HG02973 (cell line): ENCODE measurements at regions not wholly inside any gene's neighbourhood (a gene's known extent, or its start where the extent isn't known, plus 50 kb on each side); places are given as distances from the start of the nearest gene placed in this dataset.
"Not testable (repeated sequence)": the region's sequence is repeated elsewhere in the genome, so short reads cannot be mapped to it uniquely, and the experiment has no call there.

Experiments used
- ATAC-seq: cut with Tn5 transposase; IDR thresholded peaks from one replicate; pipeline ENCODE4 v1.9.1; 2021; ENCODE audit warnings: moderate library complexity; ENCODE audit not compliant: unreplicated experiment

DNA sequence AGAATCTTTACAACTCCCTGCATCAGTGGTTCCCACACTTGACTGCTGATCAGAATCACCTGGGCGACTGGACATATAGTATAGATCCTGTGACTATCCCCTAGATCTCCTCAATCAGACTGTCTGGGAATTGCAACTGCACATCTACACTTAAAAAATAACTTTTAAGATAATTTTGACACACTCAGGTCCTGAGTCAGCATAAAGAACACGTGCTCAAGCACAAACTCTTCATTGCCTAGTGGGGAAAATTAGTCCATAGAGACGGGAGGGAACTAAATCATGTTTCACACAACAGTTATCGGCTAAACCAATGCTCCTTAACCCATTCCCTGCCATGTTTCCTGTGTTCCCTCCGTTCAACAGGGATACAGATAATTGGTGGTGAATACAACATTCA lies 243.5 kb upstream of the FGF13 start:
- ATAC-seq: no peak

DNA sequence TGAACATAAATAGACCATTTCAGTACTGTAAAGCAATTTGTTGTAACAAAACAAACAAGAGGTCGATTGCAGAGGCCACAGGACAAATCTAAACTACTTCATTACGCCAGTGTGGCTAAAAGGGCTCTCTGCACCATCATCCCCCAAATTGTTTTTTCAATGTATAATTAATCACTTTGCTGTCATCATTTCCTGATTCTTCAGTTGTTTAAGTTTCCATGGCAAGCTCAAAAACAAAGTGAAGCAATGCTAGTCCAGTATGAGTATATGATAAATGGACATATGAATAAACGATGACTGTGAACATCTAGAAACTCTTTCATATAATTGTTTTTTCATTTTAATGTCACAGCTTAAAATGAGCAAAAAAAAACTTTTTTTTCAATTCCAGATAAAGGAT lies 235.4 kb upstream of the FGF13 start:
- ATAC-seq: no peak

DNA sequence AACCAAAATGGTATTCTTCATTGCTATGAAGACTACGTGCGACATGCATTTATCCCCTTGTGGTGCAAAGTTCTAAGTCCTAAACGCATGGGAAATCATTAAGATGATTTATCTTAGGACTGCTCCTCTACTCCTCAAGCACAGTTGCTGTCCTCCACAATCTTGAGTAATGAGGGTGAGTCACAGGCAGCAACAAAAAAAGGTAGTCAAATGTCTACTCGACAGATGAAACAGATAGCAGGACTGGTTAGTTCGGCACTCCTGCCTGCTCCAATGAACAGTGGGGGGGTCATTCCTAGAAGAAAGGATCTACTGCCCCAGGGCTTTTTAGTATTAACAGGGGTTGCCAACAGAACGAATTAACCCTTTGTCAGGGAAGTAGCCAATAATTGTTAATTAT lies 233.7 kb upstream of the FGF13 start:
- no peak for ATAC-seq

DNA sequence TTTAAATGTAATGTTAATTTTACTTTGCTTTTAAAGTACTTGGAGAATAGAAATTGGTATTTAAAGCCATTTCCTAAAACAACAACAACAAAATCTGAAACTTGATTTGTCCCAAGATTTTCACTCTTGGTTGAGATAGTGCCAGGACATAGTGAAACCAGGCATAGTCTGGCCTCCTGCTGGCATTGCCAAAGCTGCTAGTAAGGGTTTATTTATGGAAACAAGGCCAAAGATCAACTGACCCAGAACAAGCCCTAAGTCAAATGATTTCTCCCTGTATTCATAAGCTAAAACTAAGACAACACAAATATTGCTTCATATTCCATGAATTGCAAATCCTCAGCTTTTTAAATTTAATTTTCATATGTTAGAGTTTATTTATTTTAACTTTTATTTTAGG lies 227.5 kb upstream of the FGF13 start:
- no peak for ATAC-seq

DNA sequence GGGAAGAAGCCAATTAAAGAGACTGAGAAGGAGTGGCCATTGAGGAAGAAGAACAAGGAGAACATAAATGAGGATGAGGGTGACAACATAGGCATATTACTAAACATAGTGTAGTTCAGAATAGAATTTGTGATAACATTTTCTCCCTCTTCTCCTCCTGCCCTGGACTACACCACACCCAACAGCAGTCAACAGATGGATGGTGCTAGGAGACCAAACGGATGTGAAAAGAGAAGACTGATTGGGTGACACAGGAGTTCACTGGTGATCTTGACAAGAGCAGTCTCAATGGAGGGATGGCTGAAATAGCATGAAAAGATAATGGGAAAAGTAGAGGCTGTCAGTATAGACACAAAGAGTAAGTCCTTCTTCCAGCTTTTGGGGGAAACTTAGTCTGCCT lies 226.5 kb upstream of the FGF13 start:
- ATAC-seq: no peak

DNA sequence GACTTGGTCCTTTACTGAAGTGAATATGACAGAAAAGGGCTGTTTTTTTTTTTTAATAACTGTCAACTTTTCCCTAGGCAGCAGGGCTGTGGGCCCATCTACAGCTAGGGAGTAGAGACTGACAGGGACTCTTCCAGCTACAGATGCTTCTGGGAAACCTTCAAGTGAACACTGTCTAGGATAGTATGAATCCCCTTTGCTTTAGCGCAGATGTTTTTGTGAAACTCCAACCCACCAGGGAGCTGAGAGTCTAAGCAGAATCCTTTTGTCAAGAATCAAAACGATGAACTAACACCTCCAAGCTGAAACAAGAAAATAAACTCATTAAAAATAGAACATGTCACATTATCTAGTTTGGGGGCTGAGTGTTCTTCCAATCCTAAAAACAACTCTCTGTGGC lies 219.7 kb upstream of the FGF13 start:
- ATAC-seq: no peak

DNA sequence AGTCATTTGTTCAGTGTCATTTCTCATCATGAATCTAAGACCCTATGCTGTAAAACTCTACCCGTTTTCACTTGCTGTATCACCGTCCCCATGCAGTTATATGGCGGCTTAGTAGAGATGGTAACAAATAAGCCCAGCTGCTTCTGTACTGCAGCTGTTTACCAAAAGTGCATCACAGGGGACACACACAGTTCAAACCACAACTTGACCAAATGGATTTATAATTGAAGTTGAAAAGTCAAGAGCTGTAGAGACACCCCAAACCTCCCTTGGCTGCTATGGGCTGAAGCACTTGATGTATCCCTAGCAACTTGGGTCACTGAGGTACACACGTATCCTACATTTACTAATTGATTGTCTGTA lies 219.0 kb upstream of the FGF13 start:
- ATAC-seq: no peak

DNA sequence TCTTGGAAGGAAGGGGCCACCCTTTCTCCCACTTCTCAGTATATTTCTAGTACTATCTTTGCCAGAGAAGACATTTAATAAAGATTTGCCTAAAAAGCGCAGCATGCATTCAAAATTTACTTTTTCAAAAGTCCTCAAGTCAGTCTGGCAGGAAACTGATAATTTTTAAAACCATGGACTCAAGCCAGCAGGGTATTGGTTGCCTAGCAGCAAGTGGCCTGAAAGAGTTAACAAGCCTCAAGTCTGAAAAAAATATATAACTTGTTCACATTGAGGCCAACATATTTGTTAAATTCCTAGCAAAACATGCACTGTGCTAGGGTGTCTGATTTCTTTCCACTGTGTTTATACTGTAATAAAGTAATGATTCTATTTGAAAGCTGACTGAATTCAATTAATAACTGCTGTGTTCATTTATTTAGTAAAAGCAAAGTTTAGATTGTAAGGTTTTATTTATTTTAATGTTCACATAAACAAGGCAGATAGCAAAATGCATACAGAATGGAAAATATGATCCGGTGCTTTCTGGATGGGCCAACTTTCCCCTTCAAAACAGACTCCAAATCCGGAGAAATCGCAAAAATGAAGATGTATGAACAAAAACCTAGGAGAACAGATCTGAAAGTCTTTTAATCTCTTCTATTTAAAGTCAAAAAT lies 218.5 kb upstream of the FGF13 start:
- ATAC-seq: no peak

DNA sequence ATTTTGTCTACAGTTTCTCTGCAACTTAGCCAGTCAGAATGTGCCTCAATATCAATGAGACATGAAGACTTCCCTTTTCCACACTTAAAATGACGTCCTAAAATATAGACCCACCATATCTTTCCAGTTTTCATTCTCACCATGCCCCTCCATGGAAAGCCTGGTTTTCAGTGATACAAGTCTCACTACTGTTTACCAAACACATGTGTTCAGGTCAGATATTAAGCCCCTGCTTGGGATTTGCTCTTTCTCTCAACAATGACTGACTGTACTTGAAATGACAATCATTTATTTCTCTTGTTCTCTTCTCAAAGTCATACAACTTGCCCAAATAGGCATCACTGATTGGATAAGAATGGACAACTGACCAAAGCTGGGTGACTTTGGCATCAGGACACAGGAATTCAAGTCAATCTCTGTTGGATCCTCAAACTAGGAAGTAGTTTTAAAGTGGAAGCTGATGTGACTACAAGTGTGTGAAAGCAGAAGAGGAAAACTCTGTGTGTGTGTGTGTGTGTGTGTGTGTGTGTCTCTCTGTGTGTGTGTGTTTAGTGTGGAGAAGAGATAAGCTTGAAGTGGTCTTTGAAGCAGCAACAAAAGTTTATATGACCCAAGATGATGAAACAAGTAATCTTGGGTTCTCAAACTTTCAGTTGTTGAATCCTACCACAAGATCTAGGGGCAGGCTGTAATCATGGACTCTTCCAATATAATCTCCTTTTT lies 217.4 kb upstream of the FGF13 start:
- no peak for ATAC-seq

DNA sequence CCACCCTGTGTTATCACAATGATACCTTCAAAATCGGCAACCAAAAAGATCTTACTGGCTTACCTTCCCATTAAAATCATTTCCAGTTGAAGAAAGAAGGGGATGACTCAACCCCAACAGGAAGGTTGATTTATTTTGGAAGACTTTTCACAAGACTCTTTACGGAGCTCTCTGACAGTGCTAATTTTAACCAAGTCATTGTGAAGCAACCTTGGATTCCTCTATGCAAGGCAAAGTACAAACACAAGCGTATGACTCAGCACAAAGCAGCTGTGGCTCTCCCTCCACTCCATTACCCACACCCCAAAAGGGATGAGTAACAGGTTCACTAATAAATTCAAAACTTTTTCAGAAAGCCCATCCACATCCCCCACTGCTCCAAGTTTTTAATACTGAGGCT lies 213.8 kb upstream of the FGF13 start:
- no peak for ATAC-seq

DNA sequence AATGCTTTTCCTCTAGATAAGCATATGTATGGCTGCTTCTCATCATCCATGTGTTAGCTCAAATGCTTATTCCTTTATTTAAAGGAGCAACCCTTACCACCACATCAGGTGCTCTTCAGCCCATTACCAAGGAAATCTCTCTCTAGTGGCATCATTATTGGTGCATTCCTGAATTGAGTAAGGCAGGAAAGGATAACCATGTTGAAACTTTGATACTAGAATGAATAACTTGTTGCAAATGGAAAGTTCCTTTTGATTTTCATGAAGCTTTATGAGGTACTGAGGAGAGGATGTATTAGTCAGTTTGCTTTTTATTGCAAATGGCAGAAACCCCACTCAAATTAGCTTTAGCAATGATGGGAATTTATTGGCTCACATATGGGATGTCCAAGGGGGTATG lies 212.3 kb upstream of the FGF13 start:
- ATAC-seq: no peak

DNA sequence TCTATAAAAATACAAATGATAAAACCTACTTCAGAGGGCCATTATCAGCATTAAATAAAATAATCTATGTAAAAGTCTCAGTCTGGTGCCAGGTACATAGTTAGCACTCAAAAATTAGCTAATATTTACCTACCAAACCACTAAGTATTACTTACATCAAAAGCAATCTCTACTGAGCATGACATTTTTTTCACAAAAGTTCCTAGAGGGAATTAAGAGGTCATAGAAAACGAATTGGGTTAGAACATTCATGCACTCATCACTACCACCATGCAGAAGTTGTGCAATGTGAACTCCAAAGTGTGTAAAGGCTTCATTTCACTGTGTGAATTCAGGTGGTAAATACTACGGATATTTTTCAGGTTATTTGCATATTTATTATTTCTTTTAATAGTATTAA lies 209.5 kb upstream of the FGF13 start:
- no peak for ATAC-seq

DNA sequence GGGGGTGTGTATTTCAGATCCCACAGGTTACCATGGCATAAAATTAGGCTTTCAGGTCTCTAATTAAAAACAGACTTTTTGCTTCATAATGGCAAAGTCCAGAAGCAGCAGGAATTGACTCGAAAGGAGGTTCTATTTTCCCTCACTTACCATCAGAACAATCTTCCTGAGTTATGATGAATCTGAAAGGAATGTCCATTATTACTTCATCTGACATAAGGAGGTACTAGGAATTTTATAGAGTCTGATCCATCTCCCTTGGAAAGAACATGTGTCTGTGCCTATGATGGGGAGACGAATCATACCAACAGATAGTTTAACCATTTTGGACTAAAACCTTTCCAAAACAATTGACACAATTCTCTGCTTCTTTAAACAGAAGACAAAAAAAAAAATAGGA lies 206.3 kb upstream of the FGF13 start:
- no peak for ATAC-seq

DNA sequence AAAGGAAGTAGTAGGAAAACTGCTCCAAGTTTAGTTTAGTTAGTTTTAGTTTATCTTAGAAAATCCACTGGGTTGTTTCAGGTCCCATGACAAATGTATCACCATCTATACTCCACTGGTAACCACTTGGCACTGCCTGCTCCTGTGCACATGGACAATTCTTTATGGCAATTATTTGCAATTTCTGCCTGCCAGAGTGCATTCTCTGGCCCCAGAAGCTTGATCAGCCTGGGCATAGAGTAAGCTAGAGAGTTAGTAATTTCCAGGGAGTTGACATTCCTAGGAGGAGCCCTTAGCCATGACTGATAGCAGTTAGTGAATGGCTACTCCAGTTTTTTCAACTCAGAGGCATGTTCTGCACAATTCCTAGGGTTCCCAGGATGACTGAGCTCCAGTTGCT lies 203.2 kb upstream of the FGF13 start:
- ATAC-seq: no peak

DNA sequence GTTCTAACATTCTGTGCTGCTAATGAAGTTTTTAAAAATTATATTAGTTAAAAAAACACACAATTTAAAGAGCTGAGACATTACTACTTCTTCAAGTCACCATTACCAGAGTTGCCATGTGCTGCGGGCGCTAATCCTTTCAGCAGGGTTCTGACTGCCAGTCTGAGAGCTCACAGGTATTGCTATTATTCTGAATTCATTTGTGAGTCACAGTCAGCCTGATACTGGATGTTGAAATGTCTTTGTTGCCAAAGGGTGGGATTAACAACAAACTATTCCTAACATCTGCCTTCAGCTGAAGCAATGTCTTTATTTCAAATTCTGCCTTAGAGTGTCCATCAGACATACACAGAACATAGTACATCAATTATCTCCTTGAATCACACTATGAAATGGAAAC lies 197.1 kb upstream of the FGF13 start:
- no peak for ATAC-seq

DNA sequence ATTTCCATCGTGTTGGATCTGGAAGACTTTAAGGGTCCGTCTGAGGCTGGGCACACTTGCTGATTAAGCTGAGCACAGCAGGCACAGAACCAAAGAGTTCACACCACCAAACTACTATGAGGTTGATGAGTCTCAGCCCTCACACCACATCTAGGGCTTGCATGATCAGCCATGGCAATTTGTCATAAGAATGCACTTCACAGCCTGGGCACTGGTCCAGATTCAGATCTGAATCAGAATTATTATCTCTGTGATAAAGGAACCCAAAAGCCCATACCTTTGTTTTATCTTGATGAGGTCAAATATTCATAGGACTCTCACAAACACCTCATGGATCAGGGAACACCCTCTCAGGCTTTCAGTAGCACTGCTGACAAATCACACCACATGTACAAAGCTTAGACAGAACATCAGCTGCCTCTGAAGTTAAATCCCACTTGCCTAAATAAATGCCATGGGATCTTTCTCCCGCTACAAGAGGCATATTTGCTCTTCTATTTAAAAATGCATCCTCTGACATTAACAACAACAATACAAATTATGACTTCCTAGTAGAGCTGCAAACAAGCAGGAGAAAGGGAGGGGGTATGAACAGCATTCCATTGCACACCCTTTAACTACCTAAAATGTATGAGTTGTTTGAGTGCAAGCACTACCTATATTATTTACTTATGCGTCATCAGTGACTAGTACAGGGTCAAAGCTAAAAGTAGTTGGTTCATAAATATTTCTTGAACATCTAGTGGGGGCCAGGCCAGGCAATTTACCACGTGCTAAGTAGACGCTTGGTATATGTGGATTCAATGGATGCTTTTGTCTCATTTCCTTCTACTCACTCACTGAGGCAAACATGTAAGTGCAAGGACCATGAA lies 186.3 kb upstream of the FGF13 start:
- ATAC-seq: no peak

DNA sequence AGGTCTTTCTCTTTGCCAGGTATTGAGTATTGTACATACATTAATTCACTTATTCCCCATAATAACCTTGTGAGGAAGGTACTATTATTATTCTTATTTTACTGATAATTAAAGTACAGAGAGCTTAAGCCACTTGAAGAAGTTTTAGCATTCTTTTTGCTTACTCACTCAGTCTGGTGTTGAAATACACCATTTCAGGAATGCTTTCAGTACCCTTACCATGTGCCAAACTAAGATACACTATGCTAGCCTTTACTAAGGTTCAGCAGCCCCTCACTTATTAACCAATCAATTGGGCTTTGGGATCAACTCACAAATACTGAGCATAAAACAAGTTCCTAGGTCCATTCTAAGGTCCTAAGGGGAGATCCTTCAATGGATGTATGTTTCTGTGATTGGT lies 179.0 kb upstream of the FGF13 start:
- ATAC-seq: no peak

DNA sequence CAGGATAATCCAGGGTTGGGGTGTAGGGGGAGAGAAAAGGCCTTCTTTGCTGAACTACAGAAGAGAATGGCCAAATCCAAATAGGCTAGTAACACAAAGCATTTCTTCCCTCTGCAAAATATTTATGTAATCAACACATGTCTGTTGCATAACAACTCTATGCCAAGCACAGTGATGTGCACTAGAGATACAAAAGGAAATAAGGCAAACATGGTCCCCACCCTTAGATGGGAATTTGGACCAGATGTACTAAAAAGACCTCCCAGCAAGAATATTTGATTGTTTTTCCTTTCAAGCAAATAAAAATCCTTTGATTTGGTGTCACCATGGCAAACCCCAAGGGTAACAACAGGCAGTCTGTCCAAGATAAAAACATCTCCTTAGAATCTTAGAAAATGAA lies 177.6 kb upstream of the FGF13 start:
- ATAC-seq: no peak

DNA sequence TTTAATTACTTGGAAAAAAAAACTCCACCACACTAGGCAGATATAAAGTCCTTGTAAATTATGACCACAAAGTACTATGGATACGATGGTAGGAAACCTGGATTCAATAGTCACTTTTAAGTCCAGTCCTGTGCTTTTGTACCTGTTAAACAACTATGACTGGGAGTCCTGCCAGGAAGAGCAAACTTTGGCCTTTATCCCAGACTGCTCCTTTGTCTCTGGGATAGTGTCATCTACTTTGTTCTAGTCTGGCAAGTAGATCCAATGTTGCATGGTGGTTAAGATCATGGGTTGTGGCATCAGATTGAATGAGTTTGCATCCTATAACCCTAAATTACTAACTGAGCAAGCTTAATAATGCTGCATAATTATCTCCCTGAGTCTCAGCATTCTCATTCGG lies 175.3 kb upstream of the FGF13 start:
- no peak for ATAC-seq

DNA sequence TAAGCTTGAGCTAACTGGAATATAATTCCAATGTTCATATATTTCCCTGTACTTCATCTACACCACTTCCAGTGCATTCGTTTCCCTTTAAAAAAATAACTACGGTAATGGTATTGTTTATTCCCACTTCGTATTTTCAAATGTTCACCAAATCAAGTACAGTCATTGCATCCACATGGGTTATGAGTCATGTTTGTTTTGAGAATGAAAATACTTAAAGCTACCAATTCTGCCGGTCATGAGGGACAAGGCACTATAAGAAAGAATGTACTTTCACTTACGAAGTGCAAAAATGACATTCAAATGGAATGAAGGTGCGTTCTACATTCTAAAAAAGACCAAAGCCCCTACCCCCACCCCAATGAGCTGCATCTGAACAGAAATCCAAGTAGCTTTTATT lies 174.4 kb upstream of the FGF13 start:
- no peak for ATAC-seq

DNA sequence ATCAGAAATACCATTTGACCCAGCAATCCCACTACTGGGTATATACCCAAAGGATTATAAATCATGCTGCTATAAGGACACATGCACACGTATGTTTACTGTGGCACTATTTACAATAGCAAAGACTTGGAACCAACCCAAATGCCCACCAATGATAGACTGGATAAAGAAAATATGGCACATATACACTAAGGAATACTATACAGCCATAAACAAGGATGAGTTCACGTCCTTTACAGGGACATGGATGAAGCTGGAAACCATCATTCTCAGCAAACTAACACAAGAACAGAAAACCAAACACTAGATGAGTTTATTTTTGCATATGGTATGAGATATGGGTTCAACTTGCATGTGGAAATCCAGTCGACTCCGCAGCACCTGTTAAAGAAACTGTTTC lies 168.8 kb upstream of the FGF13 start:
- not testable (repeated sequence) for ATAC-seq

DNA sequence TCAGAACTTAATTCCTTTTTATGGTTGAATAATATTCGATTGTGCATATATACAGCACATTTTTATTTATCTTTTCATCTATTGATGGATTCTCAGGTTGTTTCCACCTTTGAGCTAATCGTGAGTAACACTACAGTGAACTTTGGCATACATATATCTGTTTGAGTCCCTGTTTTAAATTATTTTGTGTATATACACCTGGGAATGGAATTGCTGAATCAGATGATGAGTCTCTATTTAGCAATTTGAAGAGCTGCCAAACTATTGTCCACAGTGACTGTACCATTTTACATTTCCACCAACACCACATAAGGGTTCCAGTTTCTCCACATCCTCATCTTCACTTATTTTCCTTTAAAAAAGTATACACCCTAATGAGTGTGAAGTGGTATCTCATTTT lies 166.2 kb upstream of the FGF13 start:
- no peak for ATAC-seq
